Adrenal gland (tissue), 9 donors: ENCODE measurements at regions not wholly inside any gene's neighbourhood (a gene's known extent, or its start where the extent isn't known, plus 50 kb on each side); places are given as distances from the start of the nearest gene placed in this dataset.

ENCODE experiments used
- DNase-seq, 7 donors: peaks; one replicate each; pipeline ENCODE4 v3.0.0-alpha.2; 2019 to 2020
- H3K27ac ChIP-seq, 5 donors: fragments of 200-600 bp; sonication (generic) in 4 of 5; 1 replicate in 3 of 5; 2 replicates in 2 of 5; pipeline versions ENCODE4 v1.5.1 to v1.8.0; 2016 to 2020; ENCODE audit warnings: mild to moderate bottlenecking in 1 of 5
- H3K27me3 ChIP-seq: fragments of 200-600 bp; 2 replicates; pipeline ENCODE4 v1.8.0; 2021
- H3K36me3 ChIP-seq, 2 donors: fragments of 200-600 bp; replicated peaks in 1 of 2; 1 replicate in 1 of 2; 2 replicates in 1 of 2; pipeline versions ENCODE4 v1.5.1 to v1.8.0; 2018 to 2022
- H3K4me1 ChIP-seq, 2 donors: fragments of 200-600 bp; replicated peaks in 1 of 2; 1 replicate in 1 of 2; 2 replicates in 1 of 2; pipeline versions ENCODE4 v1.5.1 to v1.8.0; 2018 to 2021
- H3K4me3 ChIP-seq, 4 donors: fragments of 200-600 bp; sonication (generic) in 3 of 4; one replicate each; pipeline ENCODE4 v1.5.1; 2016 to 2018
- H3K9me3 ChIP-seq, 3 donors: fragments of 200-600 bp; sonication (generic) in 1 of 3; replicated peaks in 1 of 3; 1 replicate in 2 of 3; 2 replicates in 1 of 3; pipeline versions ENCODE4 v1.5.1 to v1.8.0; 2016 to 2021
- POLR2A ChIP-seq, 2 donors: fragments of 450-650 bp; IDR thresholded peaks; one replicate each; pipeline ENCODE4 v1.6.1; 2017; ENCODE audit warnings: antibody characterized with exemption in 2 of 2, mild to moderate bottlenecking in 2 of 2, moderate library complexity in 1 of 2
- WGBS, 4 donors: extraction: QIAGEN DNeasy Blood & Tissue Kit in 2 of 4; methylation state at CpG; one replicate each; pipeline versions ENCODE4 v1.1.5 to v1.1.7; 2013 to 2017; 5-methylcytosine and 5-hydroxymethylcytosine counted together
- intact Hi-C, 2 donors: fragments of 100-400 bp; cut with DNase I; formaldehyde crosslinking; loops; one replicate each; pipeline versions ENCODE4 v1.14.1 to v1.15.0; 2022 to 2023
- TF ChIP-seq, protein P1 (sequence below), 6 experiments: fragments of 450-650 bp in 4 of 6; fragments of 200-600 bp in 2 of 6; sonication (generic) in 1 of 6; IDR thresholded peaks; 1 replicate in 5 of 6; 2 replicates in 1 of 6; pipeline versions ENCODE4 v1.5.1 to v1.8.0; 2016 to 2021; ENCODE audit warnings: antibody characterized with exemption in 6 of 6, mild to moderate bottlenecking in 2 of 6, moderate library complexity in 1 of 6
- donor health status: healthy with polysubstance abuse.
- donor health status: Bipolar disorder and iron deficiency.
- donor health status: DM: yes; HTN: yes; CAD: no.
- donor health status: DM: no; HTN: no; CAD: no.
- donor health status: DM: no; HTN: no; CAD: no.

- no peak for DNase-seq
- H3K9me3 ChIP-seq = no peaks in the 10 kb centered on the region
- intact Hi-C loops = no loop called here
- H3K36me3 ChIP-seq = no peaks in the 10 kb centered on the region
- no peaks in the 10 kb centered on the region for H3K27me3 ChIP-seq
- TF ChIP-seq, protein P1, sequence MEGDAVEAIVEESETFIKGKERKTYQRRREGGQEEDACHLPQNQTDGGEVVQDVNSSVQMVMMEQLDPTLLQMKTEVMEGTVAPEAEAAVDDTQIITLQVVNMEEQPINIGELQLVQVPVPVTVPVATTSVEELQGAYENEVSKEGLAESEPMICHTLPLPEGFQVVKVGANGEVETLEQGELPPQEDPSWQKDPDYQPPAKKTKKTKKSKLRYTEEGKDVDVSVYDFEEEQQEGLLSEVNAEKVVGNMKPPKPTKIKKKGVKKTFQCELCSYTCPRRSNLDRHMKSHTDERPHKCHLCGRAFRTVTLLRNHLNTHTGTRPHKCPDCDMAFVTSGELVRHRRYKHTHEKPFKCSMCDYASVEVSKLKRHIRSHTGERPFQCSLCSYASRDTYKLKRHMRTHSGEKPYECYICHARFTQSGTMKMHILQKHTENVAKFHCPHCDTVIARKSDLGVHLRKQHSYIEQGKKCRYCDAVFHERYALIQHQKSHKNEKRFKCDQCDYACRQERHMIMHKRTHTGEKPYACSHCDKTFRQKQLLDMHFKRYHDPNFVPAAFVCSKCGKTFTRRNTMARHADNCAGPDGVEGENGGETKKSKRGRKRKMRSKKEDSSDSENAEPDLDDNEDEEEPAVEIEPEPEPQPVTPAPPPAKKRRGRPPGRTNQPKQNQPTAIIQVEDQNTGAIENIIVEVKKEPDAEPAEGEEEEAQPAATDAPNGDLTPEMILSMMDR (IDR thresholded peaks at IDR 0.05) = no peak
- no peak for TF ChIP-seq POLR2A (IDR thresholded peaks at IDR 0.05)
- H3K4me1 ChIP-seq = no peaks in the 10 kb centered on the region
- H3K27ac ChIP-seq = no peak overlapping the region
- 39 to 45% (median 41%) methylated on average over 4 of the region's 4 CpGs for WGBS, 4 donors
- H3K4me3 ChIP-seq = no peak overlapping the region
Measured at GRCh38 chr6:164695896-164696295, 613.5 kb downstream of the C6orf118 start.

DNA sequence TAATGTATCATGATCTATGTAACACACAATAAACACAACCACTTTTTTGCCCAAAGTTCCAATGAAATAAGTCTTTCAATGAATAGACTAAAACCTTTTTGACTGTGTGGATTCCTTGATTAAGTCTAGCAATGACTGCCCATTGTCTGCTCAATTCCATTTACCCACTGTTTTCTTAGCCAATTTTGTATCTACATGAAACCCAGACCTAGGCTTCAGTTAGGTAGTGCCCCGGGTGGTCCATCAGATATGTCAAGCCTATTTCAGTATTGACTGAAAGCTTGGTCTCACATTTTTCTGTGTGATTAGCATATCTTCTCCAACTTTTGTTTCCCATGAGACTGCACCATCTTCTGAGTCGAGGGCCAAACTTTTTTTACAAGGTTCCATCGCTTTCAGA, 615.0 kb downstream of the C6orf118 start:
- WGBS, 4 donors = 87 to 92% (median 91%) methylated on average over 3 of the region's 3 CpGs
- TF ChIP-seq, protein P1 (IDR thresholded peaks at IDR 0.05) = no peak
- no peak for TF ChIP-seq POLR2A (IDR thresholded peaks at IDR 0.05)
- intact Hi-C loops = no loop called here
- H3K27ac ChIP-seq = no peak overlapping the region
- no peak overlapping the region for H3K4me3 ChIP-seq
- no peaks in the 10 kb centered on the region for H3K27me3 ChIP-seq
- H3K36me3 ChIP-seq = no peaks in the 10 kb centered on the region
- no peaks in the 10 kb centered on the region for H3K4me1 ChIP-seq
- H3K9me3 ChIP-seq = no peaks in the 10 kb centered on the region
- no peak for DNase-seq

DNA sequence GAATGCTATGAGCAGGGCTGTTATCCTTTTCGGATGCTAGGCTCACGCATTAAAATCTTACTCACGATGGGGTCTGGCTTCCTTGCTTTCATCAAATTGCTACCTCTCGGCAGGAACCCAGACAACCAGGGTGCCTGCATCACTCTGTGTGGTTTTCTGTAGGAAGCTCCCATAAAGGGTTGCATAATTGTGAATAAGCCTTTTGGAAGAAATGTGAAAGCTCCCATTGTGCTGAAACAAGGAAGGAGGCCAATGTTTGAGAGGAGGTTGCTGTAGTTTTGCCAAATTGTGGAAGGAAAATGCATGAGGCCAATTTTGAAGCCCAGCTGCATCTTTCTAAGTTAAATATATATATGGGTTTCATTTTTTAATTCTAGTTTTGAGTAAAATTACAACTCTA, 615.5 kb downstream of the C6orf118 start:
- Histone ChIP-seq H3K4me1 (no peaks in the 10 kb centered on the region), H3K27me3 (no peaks in the 10 kb centered on the region), H3K27ac (no peak overlapping the region), H3K4me3 (no peak overlapping the region), H3K9me3 (no peaks in the 10 kb centered on the region), H3K36me3 (no peaks in the 10 kb centered on the region)
- intact Hi-C loops = no loop called here
- 45 to 62% (median 46%) methylated on average over 4 of the region's 4 CpGs for WGBS, 4 donors
- no peak for TF ChIP-seq POLR2A (IDR thresholded peaks at IDR 0.05)
- TF ChIP-seq, protein P1 (IDR thresholded peaks at IDR 0.05) = no peak
- DNase-seq = no peak

DNA sequence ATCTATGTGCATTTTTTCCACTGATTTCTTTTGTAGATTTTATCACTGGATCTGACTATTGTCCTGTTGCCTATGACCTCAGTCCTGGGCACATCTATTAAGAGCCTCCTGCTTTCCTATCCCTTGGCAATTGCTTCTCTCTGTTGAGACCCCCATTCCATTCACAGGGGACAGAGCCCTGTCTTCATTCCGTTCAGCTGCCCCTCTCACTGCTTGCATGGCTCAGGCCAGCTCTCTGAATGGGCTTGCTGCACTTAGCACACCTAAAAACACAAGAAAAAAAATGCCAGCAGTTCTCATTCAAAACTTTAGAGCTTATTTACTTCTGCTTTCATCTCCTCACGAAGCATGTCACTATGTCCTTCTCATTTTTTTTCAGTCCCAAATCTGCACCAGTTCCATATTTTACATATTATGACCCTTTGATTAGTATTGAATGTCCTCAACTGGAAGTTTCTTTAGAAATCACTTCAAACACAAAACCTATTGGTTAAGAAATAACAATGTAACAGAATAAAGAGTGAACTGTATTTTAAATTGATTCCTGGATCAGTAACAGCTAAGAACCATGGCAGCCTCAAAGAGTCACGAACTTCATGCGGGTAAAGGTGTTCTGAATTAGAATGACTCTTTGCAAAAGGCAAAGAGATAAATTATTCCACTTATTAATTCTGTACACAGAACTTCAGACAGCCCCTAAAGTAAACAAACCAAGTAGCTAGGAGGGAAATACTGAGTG, 616.5 kb downstream of the C6orf118 start:
- Histone ChIP-seq H3K9me3 (no peaks in the 10 kb centered on the region), H3K36me3 (no peaks in the 10 kb centered on the region), H3K4me1 (no peaks in the 10 kb centered on the region), H3K27ac (no peak overlapping the region), H3K27me3 (no peaks in the 10 kb centered on the region), H3K4me3 (no peak overlapping the region)
- 50 to 67% (median 64%) methylated on average over 4 of the region's 4 CpGs for WGBS, 4 donors
- intact Hi-C loops = no loop called here
- DNase-seq = no peak
- TF ChIP-seq, protein P1 (IDR thresholded peaks at IDR 0.05) = no peak
- no peak for TF ChIP-seq POLR2A (IDR thresholded peaks at IDR 0.05)
